A549 (cell line): ENCODE measurements at regions not wholly inside any gene's neighbourhood (a gene's known extent, or its start where the extent isn't known, plus 50 kb on each side); places are given as distances from the start of the nearest gene placed in this dataset.

Source experiments
- ATAC-seq, 2 experiments: fragments of 200-7000 bp in 1 of 2; fragments of >200 bp in 1 of 2; cut with Nextera tagmentation in 1 of 2; cut with Tn5 transposase in 1 of 2; 3 replicates each; pipeline versions ENCODE4 v1.8.0 to v1.9.1; 2018 to 2020; ENCODE audit warnings: mild to moderate bottlenecking in 1 of 2, moderate library complexity in 1 of 2
- CTCF ChIA-PET: fragments of 300-600 bp; sonication (Branson Sonifier 250); formaldehyde crosslinking; extraction: SDS; loops from one replicate; lab custom pipeline; 2021; ENCODE audit warnings: antibody characterized with exemption, inconsistent platforms; lab: Yijun Ruan, JAX
- POLR2A ChIA-PET: fragments of 350-600 bp; formaldehyde crosslinking; extraction: SDS; loops from one replicate; lab custom pipeline; 2021; ENCODE audit warnings: antibody characterized with exemption, inconsistent platforms; lab: Yijun Ruan, JAX
- DNase-seq, 2 experiments: peaks; one replicate each; pipeline versions ENCODE4 v3.0.0 to v3.0.0-alpha.2; 2011 to 2016; ENCODE audit warnings: low read depth in 1 of 2, low spot score in 1 of 2
- FAIRE-seq: peaks from 2 replicates; lab custom pipeline; 2011; peaks lifted over from hg19 to GRCh38; lab: Jason Lieb, UNC
- H3K27ac ChIP-seq, 2 experiments: fragments of >200 bp; sonication (Bioruptor Twin); formaldehyde crosslinking; 3 replicates each; pipeline ENCODE4 v1.5.1; 2016 to 2017
- H3K4me1 ChIP-seq: fragments of >200 bp; sonication (Bioruptor Twin); formaldehyde crosslinking; 3 replicates; pipeline ENCODE4 v1.6.1; 2016
- H3K4me2 ChIP-seq: fragments of >200 bp; sonication (Bioruptor Twin); formaldehyde crosslinking; 3 replicates; pipeline ENCODE4 v1.6.1; 2016
- H3K4me3 ChIP-seq: fragments of >200 bp; sonication (Bioruptor Twin); formaldehyde crosslinking; 3 replicates; pipeline ENCODE4 v1.5.1; 2016
- H3K9me3 ChIP-seq: fragments of >200 bp; sonication (Bioruptor Twin); formaldehyde crosslinking; 3 replicates; pipeline ENCODE4 v1.6.1; 2016
- ATOH8 ChIP-seq: fragments of 250-450 bp; sonication (Bioruptor Pico); IDR thresholded peaks from 2 replicates; pipeline ENCODE4 v1.5.0; 2020; ENCODE audit warnings: low read depth, mild to moderate bottlenecking, moderate library complexity
- BCL3 ChIP-seq: fragments of >200 bp; sonication (Bioruptor Twin); formaldehyde crosslinking; IDR thresholded peaks from 3 replicates; pipeline ENCODE4 v1.6.1; 2016
- E2F6 ChIP-seq: IDR thresholded peaks from 2 replicates; pipeline ENCODE4 v1.6.1; 2012; ENCODE audit warnings: low read depth, borderline replicate concordance
- EHF ChIP-seq: fragments of 250-450 bp; sonication (Bioruptor Pico); IDR thresholded peaks from 2 replicates; pipeline ENCODE4 v1.5.0; 2020; ENCODE audit warnings: mild to moderate bottlenecking
- ELK1 ChIP-seq: fragments of 150-350 bp; IDR thresholded peaks from 2 replicates; pipeline ENCODE4 v1.6.1; 2014; ENCODE audit warnings: low read depth, mild to moderate bottlenecking, low read length
- EP300 ChIP-seq, 2 experiments: fragments of >200 bp; sonication (Bioruptor Twin); formaldehyde crosslinking; IDR thresholded peaks; 2 replicates in 1 of 2; 3 replicates in 1 of 2; pipeline ENCODE4 v1.6.1; 2016 to 2017
- FOSL2 ChIP-seq, 2 experiments: fragments of 450-650 bp in 1 of 2; fragments of >200 bp in 1 of 2; sonication (Bioruptor Twin) in 1 of 2; formaldehyde crosslinking; IDR thresholded peaks; 2 replicates each; pipeline versions ENCODE4 v1.5.0 to v1.6.1; 2016 to 2020; ENCODE audit warnings: mild to moderate bottlenecking in 1 of 2, moderate library complexity in 1 of 2
- FOXS1 ChIP-seq: fragments of 250-450 bp; sonication (Bioruptor Pico); IDR thresholded peaks from 2 replicates; pipeline ENCODE4 v1.5.0; 2020; ENCODE audit warnings: mild to moderate bottlenecking, moderate library complexity
- GATA3 ChIP-seq: IDR thresholded peaks from 2 replicates; pipeline ENCODE4 v1.6.1; 2012; ENCODE audit warnings: borderline replicate concordance
- HDAC2 ChIP-seq: fragments of 200-600 bp; sonication (generic); IDR thresholded peaks from 2 replicates; pipeline ENCODE4 v1.6.1; 2016
- HES2 ChIP-seq: fragments of >200 bp; sonication (Bioruptor Twin); formaldehyde crosslinking; IDR thresholded peaks from 2 replicates; pipeline ENCODE4 v1.6.1; 2016
- HEYL ChIP-seq: fragments of 250-450 bp; sonication (Bioruptor Pico); IDR thresholded peaks from 2 replicates; pipeline ENCODE4 v1.8.0; 2021; ENCODE audit warnings: mild to moderate bottlenecking, moderate library complexity
- HOXA7 ChIP-seq: fragments of 250-450 bp; sonication (Bioruptor Pico); IDR thresholded peaks from 2 replicates; pipeline ENCODE4 v1.5.0; 2020; ENCODE audit warnings: mild to moderate bottlenecking, moderate library complexity
- HOXB5 ChIP-seq: fragments of 250-450 bp; sonication (Bioruptor Pico); IDR thresholded peaks from 2 replicates; pipeline ENCODE4 v1.5.0; 2020; ENCODE audit warnings: mild to moderate bottlenecking, moderate library complexity
- MAZ ChIP-seq: fragments of 150-350 bp; IDR thresholded peaks from 2 replicates; pipeline ENCODE4 v1.6.1; 2014; ENCODE audit warnings: antibody characterized with exemption, low read depth, low read length, borderline replicate concordance
- NPAS2 ChIP-seq: fragments of 250-450 bp; sonication (Bioruptor Pico); IDR thresholded peaks from 2 replicates; pipeline ENCODE4 v1.8.0; 2022; ENCODE audit warnings: mild to moderate bottlenecking, moderate library complexity, borderline replicate concordance
- NR3C1 ChIP-seq: fragments of >200 bp; sonication (Bioruptor Twin); formaldehyde crosslinking; IDR thresholded peaks from 3 replicates; pipeline ENCODE4 v1.6.1; 2017
- PBX3 ChIP-seq: IDR thresholded peaks from 2 replicates; pipeline ENCODE4 v1.6.1; 2012
- POLR2A ChIP-seq: IDR thresholded peaks from 2 replicates; pipeline ENCODE4 v1.6.1; 2012; ENCODE audit warnings: mild to moderate bottlenecking, low read length
- RAD21 ChIP-seq, 2 experiments: fragments of >200 bp in 1 of 2; sonication (Bioruptor Twin) in 1 of 2; formaldehyde crosslinking in 1 of 2; IDR thresholded peaks in 1 of 2; conservative IDR thresholded peaks in 1 of 2; 2 replicates in 1 of 2; 3 replicates in 1 of 2; pipeline ENCODE4 v1.6.1; 2012 to 2018; ENCODE audit warnings: inconsistent platforms in 1 of 2
- RNF2 ChIP-seq: fragments of 200-600 bp; sonication (generic); IDR thresholded peaks from 2 replicates; pipeline ENCODE4 v1.6.1; 2016; ENCODE audit warnings: low read depth, mild to moderate bottlenecking, antibody characterized with exemption, moderate library complexity, borderline replicate concordance
- TP53 ChIP-seq: fragments of 250-450 bp; sonication (Bioruptor Pico); IDR thresholded peaks from 2 replicates; pipeline ENCODE4 v1.5.0; 2021; ENCODE audit warnings: mild to moderate bottlenecking, moderate library complexity
- ZC3H11A ChIP-seq: fragments of 450-650 bp; IDR thresholded peaks from 2 replicates; pipeline ENCODE4 v1.6.1; 2014; ENCODE audit warnings: antibody characterized with exemption, mild to moderate bottlenecking
- WGBS: methylation state at CpG from one replicate; pipeline ENCODE4 v1.1.6; 2017; ENCODE audit errors: missing lambda C conversion rate; 5-methylcytosine and 5-hydroxymethylcytosine counted together

- FAIRE-seq (no peak), DNase-seq (no peak), ATAC-seq (no peak)
- no peaks in the 10 kb centered on the region for H3K4me1 ChIP-seq
- H3K4me3 ChIP-seq, result no peak overlapping the region
- POLR2A ChIA-PET, result no interaction called here
- no peak overlapping the region for H3K27ac ChIP-seq
- no peak overlapping the region for H3K4me2 ChIP-seq
- CTCF ChIA-PET, result no interaction called here
- no peaks in the 10 kb centered on the region for H3K9me3 ChIP-seq
- TF ChIP-seq TP53 (CRISPR knock-in tag) (no peak), HOXA7 (CRISPR knock-in tag) (no peak), FOXS1 (no peak), NPAS2 (CRISPR knock-in tag) (no peak), EP300 (IDR thresholded peaks at IDR 0.05) (no peak), PBX3 (no peak), POLR2A (no peak), HEYL (CRISPR knock-in tag) (no peak)
- TF ChIP-seq, all 56 proteins: peak for 0
- 40% methylated on average over 3 of the region's 3 CpGs for WGBS
Measured at GRCh38 chr5:97494465-97494864, 311.4 kb upstream of the RIOK2 start.

- TF ChIP-seq E2F6, result no peak
- TF ChIP-seq ELK1, result no peak
- no peak for TF ChIP-seq HDAC2
- no peak for TF ChIP-seq MAZ
- no peak for TF ChIP-seq BCL3
- TF ChIP-seq RAD21 (conservative IDR thresholded peaks at IDR 0.05 in 1 of 2, IDR thresholded peaks at IDR 0.05 in 1 of 2), result no peak
- no peak for TF ChIP-seq HOXB5
- no peak for TF ChIP-seq ATOH8 (CRISPR knock-in tag)
- no peak for TF ChIP-seq FOSL2 (IDR thresholded peaks at IDR 0.05)
- no peak for TF ChIP-seq FOSL2 (CRISPR knock-in tag; IDR thresholded peaks at IDR 0.05)
- no peak for TF ChIP-seq HES2
- TF ChIP-seq NR3C1, result no peak
- no peak for TF ChIP-seq ZC3H11A
- TF ChIP-seq EHF (CRISPR knock-in tag), result no peak
- TF ChIP-seq GATA3, result no peak
- no peak for TF ChIP-seq POLR2A
- no peak for TF ChIP-seq RNF2
- no peaks in the 10 kb centered on the region for H3K4me1 ChIP-seq
- CTCF ChIA-PET, result interaction anchor here (0.7 kb wide), 1 partner anchor 1024 kb away, joined by 3 read pairs; no protein-coding TSS in a partner anchor
- no peak overlapping the region for H3K4me3 ChIP-seq
- no peak for DNase-seq
- ATAC-seq, result no peak
- no peak for FAIRE-seq
- POLR2A ChIA-PET, result no interaction called here
- H3K9me3 ChIP-seq, result no peaks in the 10 kb centered on the region
- no peak overlapping the region for H3K4me2 ChIP-seq
- H3K27ac ChIP-seq, result no peak overlapping the region
Measured at GRCh38 chr5:97495301-97495700, 312.3 kb upstream of the RIOK2 start.
